ENCODE measurements at regions not wholly inside any gene's neighbourhood (a gene's known extent, or its start where the extent isn't known, plus 50 kb on each side); places are given as distances from the start of the nearest gene placed in this dataset.

DNA sequence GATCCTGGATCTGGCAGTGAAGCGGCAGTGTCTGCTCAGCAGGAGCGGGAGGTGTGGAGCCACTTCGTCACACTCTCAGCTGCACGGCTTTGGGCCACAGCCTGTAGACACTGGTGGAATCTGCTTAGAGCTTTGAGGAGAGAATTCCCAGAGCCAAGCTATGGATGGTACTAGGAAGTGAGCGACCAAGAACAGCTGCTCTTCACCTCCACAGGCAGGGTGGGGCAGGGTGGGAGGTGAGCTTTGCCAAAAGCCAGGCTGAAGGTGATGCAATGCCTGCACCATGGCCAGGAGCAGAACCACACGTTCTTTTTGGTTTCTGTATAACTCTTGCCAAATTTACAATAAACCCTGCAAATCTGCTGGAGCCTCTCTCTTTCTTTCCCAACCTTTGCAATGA is 226.1 kb downstream of the ANKRD30B start:
- TF ChIP-seq POLR2AphosphoS5 (IDR thresholded peaks at IDR 0.05; ENCODE audit: low read depth) = no peak
- no peak for TF ChIP-seq SPI1 (IDR thresholded peaks at IDR 0.05; ENCODE audit: borderline replicate concordance, low read depth)
- TF ChIP-seq, protein P1, sequence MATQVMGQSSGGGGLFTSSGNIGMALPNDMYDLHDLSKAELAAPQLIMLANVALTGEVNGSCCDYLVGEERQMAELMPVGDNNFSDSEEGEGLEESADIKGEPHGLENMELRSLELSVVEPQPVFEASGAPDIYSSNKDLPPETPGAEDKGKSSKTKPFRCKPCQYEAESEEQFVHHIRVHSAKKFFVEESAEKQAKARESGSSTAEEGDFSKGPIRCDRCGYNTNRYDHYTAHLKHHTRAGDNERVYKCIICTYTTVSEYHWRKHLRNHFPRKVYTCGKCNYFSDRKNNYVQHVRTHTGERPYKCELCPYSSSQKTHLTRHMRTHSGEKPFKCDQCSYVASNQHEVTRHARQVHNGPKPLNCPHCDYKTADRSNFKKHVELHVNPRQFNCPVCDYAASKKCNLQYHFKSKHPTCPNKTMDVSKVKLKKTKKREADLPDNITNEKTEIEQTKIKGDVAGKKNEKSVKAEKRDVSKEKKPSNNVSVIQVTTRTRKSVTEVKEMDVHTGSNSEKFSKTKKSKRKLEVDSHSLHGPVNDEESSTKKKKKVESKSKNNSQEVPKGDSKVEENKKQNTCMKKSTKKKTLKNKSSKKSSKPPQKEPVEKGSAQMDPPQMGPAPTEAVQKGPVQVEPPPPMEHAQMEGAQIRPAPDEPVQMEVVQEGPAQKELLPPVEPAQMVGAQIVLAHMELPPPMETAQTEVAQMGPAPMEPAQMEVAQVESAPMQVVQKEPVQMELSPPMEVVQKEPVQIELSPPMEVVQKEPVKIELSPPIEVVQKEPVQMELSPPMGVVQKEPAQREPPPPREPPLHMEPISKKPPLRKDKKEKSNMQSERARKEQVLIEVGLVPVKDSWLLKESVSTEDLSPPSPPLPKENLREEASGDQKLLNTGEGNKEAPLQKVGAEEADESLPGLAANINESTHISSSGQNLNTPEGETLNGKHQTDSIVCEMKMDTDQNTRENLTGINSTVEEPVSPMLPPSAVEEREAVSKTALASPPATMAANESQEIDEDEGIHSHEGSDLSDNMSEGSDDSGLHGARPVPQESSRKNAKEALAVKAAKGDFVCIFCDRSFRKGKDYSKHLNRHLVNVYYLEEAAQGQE (IDR thresholded peaks at IDR 0.05; ENCODE audit: insufficient replicate concordance, low read depth) = no peak
- Histone ChIP-seq H3K4me3 (replicated peaks; ENCODE audit: insufficient read depth, low read length) (no peak overlapping the region), H3K27me3 (ENCODE audit: insufficient read depth, poor library complexity, severe bottlenecking) (no peaks in the 10 kb centered on the region), H3K27ac (replicated peaks) (no peak overlapping the region)
- DNase-seq (ENCODE audit: low read depth in 1 of 2, low spot score in 1 of 2) = no peak

DNA sequence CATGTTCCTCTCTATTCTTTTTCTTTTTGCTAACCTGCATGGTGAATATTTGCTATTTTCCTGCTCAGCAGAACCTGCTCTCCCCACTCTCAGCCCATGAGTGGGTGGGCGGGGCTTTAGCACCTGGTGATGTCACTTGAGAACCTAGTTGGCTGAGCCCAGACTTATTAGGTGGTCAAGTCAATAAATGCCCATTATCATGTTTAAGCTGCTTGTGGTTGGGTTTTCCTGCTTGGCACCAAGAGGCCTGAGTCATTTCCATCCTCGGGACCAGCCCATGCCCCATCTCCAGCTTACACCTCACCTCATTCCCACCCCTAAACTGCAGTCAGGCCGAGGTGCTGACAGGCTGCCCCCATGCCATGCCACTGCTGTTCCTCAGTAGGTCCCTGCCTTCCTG is 226.6 kb downstream of the ANKRD30B start:
- DNase-seq (ENCODE audit: low read depth in 1 of 2, low spot score in 1 of 2) = no peak
- Histone ChIP-seq H3K27ac (replicated peaks) (no peak overlapping the region), H3K27me3 (ENCODE audit: insufficient read depth, poor library complexity, severe bottlenecking) (no peaks in the 10 kb centered on the region), H3K4me3 (replicated peaks; ENCODE audit: insufficient read depth, low read length) (no peak overlapping the region)
- TF ChIP-seq, protein P1 (IDR thresholded peaks at IDR 0.05; ENCODE audit: insufficient replicate concordance, low read depth) = no peak
- TF ChIP-seq, protein P2, sequence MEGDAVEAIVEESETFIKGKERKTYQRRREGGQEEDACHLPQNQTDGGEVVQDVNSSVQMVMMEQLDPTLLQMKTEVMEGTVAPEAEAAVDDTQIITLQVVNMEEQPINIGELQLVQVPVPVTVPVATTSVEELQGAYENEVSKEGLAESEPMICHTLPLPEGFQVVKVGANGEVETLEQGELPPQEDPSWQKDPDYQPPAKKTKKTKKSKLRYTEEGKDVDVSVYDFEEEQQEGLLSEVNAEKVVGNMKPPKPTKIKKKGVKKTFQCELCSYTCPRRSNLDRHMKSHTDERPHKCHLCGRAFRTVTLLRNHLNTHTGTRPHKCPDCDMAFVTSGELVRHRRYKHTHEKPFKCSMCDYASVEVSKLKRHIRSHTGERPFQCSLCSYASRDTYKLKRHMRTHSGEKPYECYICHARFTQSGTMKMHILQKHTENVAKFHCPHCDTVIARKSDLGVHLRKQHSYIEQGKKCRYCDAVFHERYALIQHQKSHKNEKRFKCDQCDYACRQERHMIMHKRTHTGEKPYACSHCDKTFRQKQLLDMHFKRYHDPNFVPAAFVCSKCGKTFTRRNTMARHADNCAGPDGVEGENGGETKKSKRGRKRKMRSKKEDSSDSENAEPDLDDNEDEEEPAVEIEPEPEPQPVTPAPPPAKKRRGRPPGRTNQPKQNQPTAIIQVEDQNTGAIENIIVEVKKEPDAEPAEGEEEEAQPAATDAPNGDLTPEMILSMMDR (IDR thresholded peaks at IDR 0.05; ENCODE audit: insufficient read depth, low read length) = no peak
- TF ChIP-seq POLR2AphosphoS5 (IDR thresholded peaks at IDR 0.05; ENCODE audit: low read depth) (no peak), SPI1 (IDR thresholded peaks at IDR 0.05; ENCODE audit: borderline replicate concordance, low read depth) (no peak), GABPA (IDR thresholded peaks at IDR 0.05; ENCODE audit: low read depth) (no peak)

DNA sequence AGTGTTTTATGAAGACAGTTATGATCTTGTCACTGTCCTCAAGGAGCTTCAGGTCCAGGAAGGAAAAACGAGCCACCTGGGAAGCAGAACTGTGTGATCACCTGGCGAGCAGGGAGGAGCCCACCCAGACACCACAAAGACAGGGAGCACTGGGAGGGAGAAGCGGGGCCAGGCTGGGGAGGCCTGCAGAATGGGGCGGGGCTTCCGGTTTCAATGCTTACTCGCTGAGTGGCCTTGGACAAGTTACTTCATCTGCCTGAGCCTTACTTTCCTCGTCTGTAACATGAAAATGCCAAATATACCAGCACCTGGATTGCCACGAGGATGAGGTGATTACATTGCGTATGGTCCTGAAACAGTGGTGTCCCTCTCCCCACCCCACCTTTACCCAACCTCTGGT is 227.5 kb downstream of the ANKRD30B start:
- H3K27me3 ChIP-seq (ENCODE audit: insufficient read depth, poor library complexity, severe bottlenecking) = no peaks in the 10 kb centered on the region
- H3K4me3 ChIP-seq (replicated peaks; ENCODE audit: insufficient read depth, low read length) = no peak overlapping the region
- TF ChIP-seq SPI1 (IDR thresholded peaks at IDR 0.05; ENCODE audit: borderline replicate concordance, low read depth) = no peak
- TF ChIP-seq, protein P1 (IDR thresholded peaks at IDR 0.05; ENCODE audit: insufficient replicate concordance, low read depth) = no peak
- no peak for TF ChIP-seq GABPA (IDR thresholded peaks at IDR 0.05; ENCODE audit: low read depth)
- TF ChIP-seq, protein P2 (IDR thresholded peaks at IDR 0.05; ENCODE audit: insufficient read depth, low read length) = no peak
- no peak for TF ChIP-seq POLR2AphosphoS5 (IDR thresholded peaks at IDR 0.05; ENCODE audit: low read depth)
- DNase-seq (ENCODE audit: low read depth in 1 of 2, low spot score in 1 of 2) = no peak
- H3K27ac ChIP-seq (replicated peaks) = no peak overlapping the region
